ENCODE measurements at regions not wholly inside any gene's neighbourhood (a gene's known extent, or its start where the extent isn't known, plus 50 kb on each side); places are given as distances from the start of the nearest gene placed in this dataset.

DNA sequence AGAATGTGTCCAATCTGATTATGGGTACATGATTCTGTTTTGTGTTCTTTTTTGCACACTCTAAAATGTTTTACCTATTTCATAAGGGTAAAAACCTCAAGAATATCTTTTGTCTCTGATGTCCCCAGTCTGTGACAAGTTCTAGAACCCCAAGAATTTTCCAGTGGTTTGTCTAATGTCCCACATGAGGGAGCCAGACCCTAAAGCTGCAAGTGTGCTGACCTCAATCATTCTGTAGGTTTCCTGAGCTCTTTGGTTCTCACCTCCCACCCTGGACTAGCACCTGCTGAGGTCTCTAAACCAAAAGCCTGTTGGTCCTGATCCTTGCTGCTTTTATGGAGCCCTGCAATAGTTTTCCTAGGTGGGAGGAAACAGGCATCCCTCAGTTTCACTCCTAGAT is 149.8 kb upstream of the MPPED2 start:
- peak; percentile 24 for DNase-seq

- no peak for DNase-seq
Observed at GRCh38 chr11:30733748-30734147, 147.6 kb upstream of the MPPED2 start.

- DNase-seq = no peak
Observed at GRCh38 chr11:30730011-30730410, 143.9 kb upstream of the MPPED2 start.

DNA sequence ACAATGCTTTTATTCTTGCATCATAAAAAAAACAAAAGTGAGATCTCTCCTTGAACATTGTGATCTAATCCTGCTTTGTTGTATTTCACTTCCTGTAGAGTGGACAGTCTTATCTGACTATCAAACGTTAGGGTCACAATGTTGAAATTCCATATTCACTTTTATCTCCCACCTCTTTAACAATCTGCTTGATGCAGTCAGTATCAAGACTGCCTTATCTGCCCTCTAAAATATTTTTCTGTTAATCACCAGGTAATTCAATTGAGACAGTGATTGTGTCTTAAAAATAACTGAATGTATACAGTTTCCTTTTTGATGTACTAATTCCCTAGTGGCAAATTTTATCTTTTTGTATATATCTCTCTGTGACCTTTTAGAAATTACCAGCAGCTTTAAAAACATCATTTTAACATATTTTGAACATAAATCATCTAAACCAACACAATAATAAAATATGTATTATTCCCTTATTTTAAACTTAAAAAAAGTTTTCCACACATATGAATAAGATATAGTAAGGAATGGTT is 143.1 kb upstream of the MPPED2 start:
- peak; percentile 23 for DNase-seq

DNA sequence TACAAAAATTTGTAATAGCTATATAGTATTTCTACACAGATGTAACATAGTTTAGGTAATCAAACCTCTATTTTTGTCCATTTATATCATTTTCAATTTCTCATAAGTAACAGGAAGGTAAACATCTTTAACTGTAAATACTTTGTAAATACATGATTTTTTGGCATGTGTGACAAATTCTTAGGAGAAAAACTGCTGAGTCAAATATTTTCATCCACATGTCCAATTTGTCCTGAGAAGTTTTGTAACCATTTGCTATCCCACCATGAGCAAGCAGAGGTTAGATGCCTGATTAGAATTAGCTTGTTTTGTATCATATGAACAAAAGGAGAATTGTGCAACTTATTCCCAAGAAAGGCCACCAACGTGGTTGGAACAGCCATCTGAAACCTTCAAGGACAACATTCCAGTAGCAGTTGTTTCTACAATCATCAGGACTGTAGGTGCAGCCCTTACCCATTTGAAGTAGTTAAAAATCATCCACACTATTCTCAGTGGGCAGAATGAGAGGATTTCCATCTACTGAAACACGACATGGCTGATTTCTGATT is 139.6 kb upstream of the MPPED2 start:
- no peak for DNase-seq

GRCh38 chr11:30724274-30724673 is 138.1 kb upstream of the MPPED2 start:
- no peak for DNase-seq

- no peak for DNase-seq
Observed at GRCh38 chr11:30719371-30719770, 133.2 kb upstream of the MPPED2 start.

DNA sequence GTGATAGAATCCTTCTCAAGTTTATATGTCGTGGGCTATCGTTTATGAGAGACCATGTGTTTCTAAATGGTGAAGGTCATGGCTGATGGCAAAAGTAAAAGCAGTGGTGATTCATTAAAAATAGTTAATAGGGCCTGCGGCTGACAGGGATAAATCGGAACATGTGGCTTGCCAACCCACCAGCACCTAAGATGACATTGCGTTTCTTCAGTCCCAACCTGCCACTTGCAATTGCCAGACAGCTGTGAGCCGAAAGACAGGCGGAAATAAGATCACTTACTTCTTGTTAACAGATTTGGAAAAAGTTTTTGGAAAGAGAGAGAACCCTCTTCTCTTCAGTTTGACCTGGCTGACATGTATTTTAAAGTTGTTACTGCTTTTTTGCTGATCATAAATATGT is 131.5 kb upstream of the MPPED2 start:
- no peak for DNase-seq

DNA sequence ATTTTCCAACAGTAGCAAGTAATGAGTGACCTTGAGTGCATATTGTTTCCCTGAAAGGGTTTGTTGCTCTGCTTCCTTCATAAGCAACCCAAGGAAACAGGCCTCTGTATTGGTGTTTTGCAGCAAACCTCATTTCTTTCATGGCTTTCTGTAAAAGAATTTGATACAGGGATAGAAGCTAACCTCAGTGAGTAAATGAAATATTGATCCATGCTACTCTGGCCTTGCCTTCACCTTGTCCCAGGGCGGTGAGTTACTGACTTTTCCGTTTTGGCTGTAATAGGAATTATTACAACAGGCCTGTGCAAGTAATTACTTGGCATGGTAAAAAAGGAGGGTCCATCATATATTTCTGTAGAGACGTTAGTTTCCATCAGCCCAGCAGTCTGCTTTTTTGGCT is 130.9 kb upstream of the MPPED2 start:
- no peak for DNase-seq

- DNase-seq = no peak
Observed at GRCh38 chr11:30712749-30713148, 126.6 kb upstream of the MPPED2 start.

- DNase-seq = no peak
Observed at GRCh38 chr11:30710221-30710620, 124.1 kb upstream of the MPPED2 start.

DNA sequence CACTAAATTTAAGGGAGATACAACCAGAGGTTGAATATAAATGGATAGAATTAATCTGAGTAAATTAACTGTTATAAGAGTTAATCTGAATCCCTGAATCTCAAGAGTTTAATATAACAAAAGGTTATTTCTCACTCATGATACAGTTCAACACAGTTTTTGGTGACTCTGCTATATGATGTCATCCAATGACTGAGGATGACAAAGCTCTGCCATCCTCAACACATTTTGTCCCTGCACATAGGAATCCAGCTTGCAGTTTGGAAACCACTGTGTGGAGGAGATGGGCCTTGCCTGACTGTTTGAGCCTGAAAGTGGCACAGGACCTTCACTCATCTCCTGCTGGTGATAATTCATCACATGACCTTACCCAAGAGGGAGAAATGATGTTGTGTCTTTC is 121.0 kb upstream of the MPPED2 start:
- no peak for DNase-seq

- DNase-seq = no peak
Observed at GRCh38 chr11:30705913-30706675, 119.9 kb upstream of the MPPED2 start.

- DNase-seq = no peak
Observed at GRCh38 chr11:30698425-30698824, 112.3 kb upstream of the MPPED2 start.

DNA sequence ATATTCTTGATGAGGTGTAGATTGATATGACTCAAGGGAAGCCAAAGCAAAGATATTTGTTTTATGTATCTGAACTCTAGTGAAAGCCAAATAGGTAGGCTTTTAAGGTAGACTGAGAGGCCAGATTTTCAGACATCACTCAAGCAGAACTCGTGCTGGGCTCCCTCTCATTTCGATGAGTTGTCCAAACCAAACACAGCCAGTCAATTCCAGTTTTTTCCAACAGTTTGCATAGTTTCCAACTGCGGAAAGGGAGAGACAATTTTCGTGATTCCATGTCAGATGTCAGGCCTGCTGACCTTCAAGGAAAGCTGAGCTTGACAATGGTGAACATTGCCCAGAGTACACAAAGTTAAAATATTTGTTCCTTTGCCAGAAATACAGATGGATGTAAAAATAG is 110.9 kb upstream of the MPPED2 start:
- no peak for DNase-seq

DNA sequence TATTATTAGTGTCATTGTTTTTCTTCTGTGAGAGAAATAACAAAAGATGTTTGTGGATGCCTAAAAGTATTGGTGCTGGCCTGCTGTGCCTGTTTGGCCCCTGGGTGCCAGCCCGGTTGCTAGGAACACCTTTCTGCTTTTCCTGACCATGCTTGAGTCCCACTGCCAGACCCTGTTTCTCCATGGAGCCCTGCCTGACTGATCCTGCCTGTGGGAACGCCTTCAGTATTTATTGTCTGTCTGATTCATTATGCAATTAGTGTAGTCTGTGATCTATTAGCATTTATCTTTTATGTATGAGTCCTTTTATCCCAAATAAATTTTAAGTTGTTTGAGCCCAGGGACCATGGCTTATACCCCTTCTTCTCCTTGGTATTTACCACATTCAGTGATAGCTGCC is 98.6 kb upstream of the MPPED2 start:
- no peak for DNase-seq

DNA sequence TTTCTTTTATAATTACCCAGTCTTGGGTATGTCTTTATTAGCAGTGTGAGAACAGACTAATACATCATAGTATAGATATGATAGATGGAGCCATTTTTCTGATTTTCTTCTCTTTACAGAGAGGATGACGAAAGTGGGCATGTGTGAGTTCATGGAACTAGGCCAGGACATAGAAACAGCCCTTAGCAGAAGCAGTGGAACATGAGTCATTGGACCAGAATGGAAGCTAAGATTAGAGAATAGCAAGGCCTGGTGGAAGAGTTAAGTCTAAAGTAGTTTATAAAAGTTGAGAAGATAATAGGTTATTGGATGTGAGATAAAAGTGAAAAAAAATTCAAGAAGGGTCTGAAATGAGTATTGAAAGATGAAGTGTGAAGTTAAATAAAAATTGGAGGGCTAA is 97.0 kb upstream of the MPPED2 start:
- no peak for DNase-seq

DNA sequence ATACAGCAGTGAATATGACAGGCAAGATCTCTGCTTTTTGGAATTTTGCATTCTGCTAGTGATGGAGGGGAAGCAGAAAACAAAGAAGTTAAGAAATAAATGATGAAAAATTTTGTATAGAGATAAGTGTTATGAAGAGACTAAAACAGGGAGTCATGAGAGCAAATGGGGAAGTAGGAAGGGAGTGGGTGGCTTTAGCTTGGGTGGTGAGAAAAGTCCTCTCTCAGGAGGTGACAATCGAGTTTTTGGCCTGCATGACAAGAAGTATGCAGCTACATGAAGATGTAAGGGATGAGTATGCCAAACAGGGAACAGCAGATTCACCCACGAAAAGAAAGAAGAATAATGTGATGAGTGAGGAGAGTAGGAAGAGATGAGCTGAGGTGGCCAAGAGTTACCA is 80.7 kb upstream of the MPPED2 start:
- DNase-seq = no peak

DNA sequence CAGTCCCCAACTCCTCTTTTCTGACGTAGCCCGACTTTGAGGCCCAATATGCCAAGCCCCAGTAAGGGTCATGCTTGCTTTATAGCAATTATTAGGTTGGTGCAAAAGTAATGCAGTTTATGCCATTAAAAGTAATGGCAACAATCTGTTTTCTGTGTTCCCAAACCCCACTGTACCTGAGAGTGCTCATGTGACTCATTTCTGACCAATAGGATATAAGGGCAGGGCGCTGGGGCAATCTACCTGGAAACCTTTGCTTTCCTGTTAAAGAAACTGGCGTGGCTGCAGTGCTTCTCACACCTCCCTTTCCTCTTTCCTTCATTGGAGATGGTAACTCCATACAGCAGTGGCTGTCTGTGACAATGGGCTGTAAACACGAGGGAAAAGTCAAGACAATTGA is 78.9 kb upstream of the MPPED2 start:
- DNase-seq = no peak

GRCh38 chr11:30653606-30654005 is 67.5 kb upstream of the MPPED2 start:
- DNase-seq = peak; percentile 23

GRCh38 chr11:30652801-30653200 is 66.6 kb upstream of the MPPED2 start:
- no peak for DNase-seq

- DNase-seq = no peak
Observed at GRCh38 chr11:30650266-30650665, 64.1 kb upstream of the MPPED2 start.

Measured in hematopoietic multipotent progenitor cell treated with erythropoietin and hydrocortisone succinate and interleukin-3 and kit ligand, for 4 days (in vitro differentiated cells).